ENCODE measurements at regions not wholly inside any gene's neighbourhood (a gene's known extent, or its start where the extent isn't known, plus 50 kb on each side); places are given as distances from the start of the nearest gene placed in this dataset.

DNA sequence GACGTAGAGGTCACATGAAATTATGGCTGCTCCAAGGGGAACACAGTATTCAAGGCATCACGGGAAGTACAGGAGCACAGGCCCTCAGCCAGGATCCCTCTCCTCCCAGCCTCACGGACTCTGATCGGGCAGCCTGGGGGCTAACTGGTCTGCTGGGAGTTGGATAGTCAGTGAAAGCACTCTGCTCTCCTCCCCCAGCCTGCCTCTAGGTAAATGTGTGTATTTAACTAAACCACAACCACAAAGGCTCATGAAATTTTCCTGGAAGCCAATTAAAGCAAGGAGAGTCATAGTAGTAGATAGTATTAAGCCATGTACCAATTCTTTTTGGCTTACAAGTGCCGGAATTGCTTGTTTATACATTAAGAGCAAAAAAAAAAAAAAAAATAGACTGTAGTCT lies 254.3 kb downstream of the MSRB3 start:
- H3K4me3 ChIP-seq (ENCODE audit: low read length) = no peak overlapping the region
- no peak overlapping the region for H3K27ac ChIP-seq (ENCODE audit: low read length)
- H3K4me1 ChIP-seq (ENCODE audit: control insufficient read depth, low read depth, low read length) = peaks cover 14% of the 10 kb centered on the region
- H3K9ac ChIP-seq (ENCODE audit: low read length) = no peak overlapping the region
- no peaks in the 10 kb centered on the region for H3K9me3 ChIP-seq (ENCODE audit: control insufficient read depth, low read depth, low read length)
- H3K36me3 ChIP-seq (ENCODE audit: control insufficient read depth, low read depth, low read length) = no peaks in the 10 kb centered on the region
- no peaks in the 10 kb centered on the region for H3K27me3 ChIP-seq (ENCODE audit: control insufficient read depth, insufficient read depth, low read length)

DNA sequence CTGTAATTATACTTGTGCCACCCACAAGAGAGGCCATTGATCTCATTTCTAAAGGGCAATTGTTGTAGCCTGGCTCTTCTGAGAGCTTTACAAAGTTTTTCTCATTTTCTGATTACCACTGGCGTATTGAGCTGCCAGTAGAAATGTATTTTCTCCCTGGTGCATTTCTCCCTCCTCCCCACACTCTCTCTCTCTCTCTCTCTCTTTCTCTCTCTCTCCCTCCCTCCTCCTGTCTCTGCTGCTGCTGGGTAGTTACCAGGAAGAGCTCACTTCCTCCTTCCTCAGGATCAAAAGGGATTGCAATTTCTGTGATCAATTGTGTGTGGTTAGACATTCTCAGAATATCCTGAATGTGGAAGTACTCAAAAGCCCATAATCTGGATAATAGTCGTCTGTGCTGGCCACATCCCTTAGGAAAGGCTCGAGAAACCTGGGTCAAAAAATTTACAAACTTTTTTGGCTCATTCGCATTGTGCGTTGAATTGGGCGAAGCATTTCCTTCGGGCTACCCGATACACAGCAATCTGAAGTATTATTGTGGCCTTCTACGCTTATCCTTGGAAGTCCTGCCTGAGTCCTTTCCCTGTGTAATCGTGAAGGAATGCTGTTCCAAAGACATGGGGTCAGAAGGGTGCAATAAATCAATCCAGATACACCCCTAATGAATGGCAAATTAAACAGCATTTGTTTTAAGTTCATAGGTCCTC lies 254.8 kb downstream of the MSRB3 start:
- no peaks in the 10 kb centered on the region for H3K27me3 ChIP-seq (ENCODE audit: control insufficient read depth, insufficient read depth, low read length)
- H3K4me1 ChIP-seq (ENCODE audit: control insufficient read depth, low read depth, low read length) = peaks cover 14% of the 10 kb centered on the region
- no peaks in the 10 kb centered on the region for H3K36me3 ChIP-seq (ENCODE audit: control insufficient read depth, low read depth, low read length)
- H3K9ac ChIP-seq (ENCODE audit: low read length) = no peak overlapping the region
- no peaks in the 10 kb centered on the region for H3K9me3 ChIP-seq (ENCODE audit: control insufficient read depth, low read depth, low read length)
- no peak overlapping the region for H3K4me3 ChIP-seq (ENCODE audit: low read length)
- no peak overlapping the region for H3K27ac ChIP-seq (ENCODE audit: low read length)

DNA sequence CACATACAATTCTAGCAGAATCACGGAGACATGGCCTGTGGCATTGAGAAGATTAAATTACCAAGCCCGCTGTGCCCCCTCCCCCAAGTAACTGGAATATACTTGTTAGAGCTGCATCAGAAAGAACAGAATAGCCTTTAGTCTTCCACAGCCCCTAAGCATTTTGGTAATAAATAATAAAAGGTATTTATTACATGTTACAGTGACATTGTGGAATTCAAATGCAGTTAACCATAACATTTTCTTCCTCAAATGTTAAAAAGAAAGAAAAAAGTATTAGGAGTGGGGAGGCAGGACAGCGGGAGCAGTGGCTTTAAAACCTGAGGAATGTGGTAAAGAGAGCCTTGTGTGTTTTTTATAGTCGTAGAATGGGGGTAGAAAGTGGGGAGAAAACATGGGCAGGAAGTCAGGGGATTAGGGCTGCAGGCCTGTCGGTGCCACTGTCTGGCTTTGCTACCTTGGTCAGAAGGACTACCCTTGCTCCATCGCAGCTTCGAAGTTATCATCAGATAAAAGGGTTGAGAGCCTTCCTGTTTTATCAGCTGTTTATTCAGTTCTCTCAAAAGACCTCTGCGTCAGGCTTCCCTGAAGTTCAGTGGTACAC lies 255.9 kb downstream of the MSRB3 start:
- Histone ChIP-seq H3K27ac (ENCODE audit: low read length) (no peak overlapping the region), H3K9me3 (ENCODE audit: control insufficient read depth, low read depth, low read length) (no peaks in the 10 kb centered on the region), H3K4me3 (ENCODE audit: low read length) (no peak overlapping the region), H3K9ac (ENCODE audit: low read length) (no peak overlapping the region), H3K4me1 (ENCODE audit: control insufficient read depth, low read depth, low read length) (peaks cover 14% of the 10 kb centered on the region), H3K27me3 (ENCODE audit: control insufficient read depth, insufficient read depth, low read length) (no peaks in the 10 kb centered on the region), H3K36me3 (ENCODE audit: control insufficient read depth, low read depth, low read length) (no peaks in the 10 kb centered on the region)

DNA sequence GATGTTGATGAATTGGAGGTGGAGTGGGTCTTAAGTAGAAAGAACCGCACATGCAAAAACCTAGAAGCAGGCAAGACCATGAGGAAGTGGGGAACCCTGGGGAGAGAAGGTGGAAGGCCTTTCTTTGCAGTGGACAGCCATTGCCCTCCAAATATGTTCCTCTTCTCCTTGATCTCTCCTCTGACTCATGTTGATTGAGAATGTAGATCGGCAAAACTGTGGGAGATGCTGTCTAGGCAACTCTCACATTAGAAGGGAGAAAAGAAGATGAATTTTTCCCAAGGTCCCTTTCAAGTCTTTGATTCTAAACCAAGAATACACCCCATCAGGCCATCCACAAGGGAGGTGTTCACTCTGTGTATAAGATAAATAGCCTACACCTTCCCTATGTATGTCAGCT lies 257.5 kb downstream of the MSRB3 start:
- peaks cover 14% of the 10 kb centered on the region for H3K4me1 ChIP-seq (ENCODE audit: control insufficient read depth, low read depth, low read length)
- H3K27me3 ChIP-seq (ENCODE audit: control insufficient read depth, insufficient read depth, low read length) = no peaks in the 10 kb centered on the region
- no peak overlapping the region for H3K27ac ChIP-seq (ENCODE audit: low read length)
- H3K9me3 ChIP-seq (ENCODE audit: control insufficient read depth, low read depth, low read length) = peaks cover 13% of the 10 kb centered on the region
- H3K9ac ChIP-seq (ENCODE audit: low read length) = no peak overlapping the region
- H3K4me3 ChIP-seq (ENCODE audit: low read length) = no peak overlapping the region
- no peaks in the 10 kb centered on the region for H3K36me3 ChIP-seq (ENCODE audit: control insufficient read depth, low read depth, low read length)

DNA sequence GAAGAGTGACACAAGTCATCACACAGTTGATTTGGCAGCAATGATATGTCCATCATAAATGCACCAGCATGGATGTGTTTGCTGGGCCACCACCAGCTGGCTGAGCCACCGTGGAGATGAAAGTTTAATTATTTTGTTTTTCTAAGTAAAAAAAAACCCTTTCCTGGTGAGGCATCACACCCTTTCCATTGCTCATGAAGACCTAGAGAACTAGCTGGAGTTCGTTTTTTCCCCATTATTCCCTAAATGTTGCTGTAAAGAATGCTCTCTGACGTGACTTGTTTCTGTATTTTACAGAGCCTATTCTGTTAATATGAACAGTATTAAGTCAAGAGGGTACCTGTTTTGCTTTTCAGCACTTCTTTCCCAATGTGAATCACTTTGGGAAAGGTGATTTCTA lies 257.9 kb downstream of the MSRB3 start:
- Histone ChIP-seq H3K27me3 (ENCODE audit: control insufficient read depth, insufficient read depth, low read length) (no peaks in the 10 kb centered on the region), H3K27ac (ENCODE audit: low read length) (no peak overlapping the region), H3K36me3 (ENCODE audit: control insufficient read depth, low read depth, low read length) (no peaks in the 10 kb centered on the region), H3K9ac (ENCODE audit: low read length) (no peak overlapping the region), H3K4me1 (ENCODE audit: control insufficient read depth, low read depth, low read length) (peaks cover 14% of the 10 kb centered on the region), H3K4me3 (ENCODE audit: low read length) (no peak overlapping the region), H3K9me3 (ENCODE audit: control insufficient read depth, low read depth, low read length) (peaks cover 17% of the 10 kb centered on the region)

DNA sequence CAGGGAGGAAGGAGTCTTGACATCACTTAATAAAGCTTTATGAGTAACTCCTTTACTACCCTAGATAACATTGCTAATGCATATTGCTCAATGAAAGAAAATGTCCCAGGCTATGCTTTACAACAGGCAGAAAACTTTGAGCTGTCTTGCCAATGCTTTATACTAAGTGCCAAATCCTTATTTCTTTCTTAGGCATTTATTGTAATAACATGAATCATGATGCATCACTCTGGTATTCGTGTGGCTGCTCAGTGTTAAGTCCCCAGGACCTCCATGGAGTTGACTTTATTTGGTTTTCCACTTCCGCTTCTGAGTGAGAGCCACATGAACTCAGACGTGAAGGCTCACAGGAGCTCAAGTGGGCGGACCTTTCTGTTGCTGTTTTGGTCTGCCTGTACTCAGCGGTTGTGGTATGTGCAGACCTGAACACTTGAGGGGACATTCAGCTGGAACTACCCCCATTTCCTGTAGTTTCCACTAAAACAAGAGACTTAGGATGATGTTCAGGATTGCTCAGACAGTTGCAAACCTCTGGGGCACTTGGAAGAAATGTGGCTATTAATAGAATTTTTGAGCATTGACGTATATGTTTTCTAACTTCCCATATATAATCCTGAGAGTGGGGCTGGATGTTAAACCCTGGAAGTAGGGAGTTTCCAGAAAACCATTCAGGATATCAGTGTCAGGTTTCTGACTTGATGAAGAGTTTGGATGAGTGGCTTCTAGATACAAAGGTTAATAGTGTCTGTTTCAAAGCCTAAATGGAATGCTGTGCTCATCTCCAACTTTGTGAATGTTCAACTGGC lies 258.6 kb downstream of the MSRB3 start:
- Histone ChIP-seq H3K9me3 (ENCODE audit: control insufficient read depth, low read depth, low read length) (peaks cover 17% of the 10 kb centered on the region), H3K27ac (ENCODE audit: low read length) (no peak overlapping the region), H3K4me1 (ENCODE audit: control insufficient read depth, low read depth, low read length) (peaks cover 14% of the 10 kb centered on the region), H3K27me3 (ENCODE audit: control insufficient read depth, insufficient read depth, low read length) (no peaks in the 10 kb centered on the region), H3K9ac (ENCODE audit: low read length) (no peak overlapping the region), H3K4me3 (ENCODE audit: low read length) (no peak overlapping the region), H3K36me3 (ENCODE audit: control insufficient read depth, low read depth, low read length) (no peaks in the 10 kb centered on the region)

DNA sequence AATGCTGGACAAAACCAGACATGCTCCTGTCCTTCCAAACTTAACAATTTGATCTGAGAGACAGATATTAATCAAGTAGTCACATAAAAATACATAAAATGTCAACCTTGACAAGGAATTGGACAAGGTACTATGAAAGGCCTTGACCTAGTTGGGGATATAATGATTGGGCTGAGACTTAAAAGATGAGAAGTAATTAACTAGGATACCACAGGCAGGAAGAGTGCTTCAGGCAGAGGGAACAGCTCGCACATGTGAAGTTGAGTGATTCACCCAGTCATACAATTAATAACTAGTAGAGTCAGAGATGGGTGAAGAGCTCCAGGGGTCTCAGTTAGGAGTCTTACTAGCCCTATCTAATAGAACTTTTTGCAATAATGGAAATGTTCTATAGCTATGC lies 259.5 kb downstream of the MSRB3 start:
- no peak overlapping the region for H3K9ac ChIP-seq (ENCODE audit: low read length)
- no peak overlapping the region for H3K27ac ChIP-seq (ENCODE audit: low read length)
- H3K36me3 ChIP-seq (ENCODE audit: control insufficient read depth, low read depth, low read length) = no peaks in the 10 kb centered on the region
- H3K27me3 ChIP-seq (ENCODE audit: control insufficient read depth, insufficient read depth, low read length) = no peaks in the 10 kb centered on the region
- no peak overlapping the region for H3K4me3 ChIP-seq (ENCODE audit: low read length)
- H3K4me1 ChIP-seq (ENCODE audit: control insufficient read depth, low read depth, low read length) = peaks cover 14% of the 10 kb centered on the region
- peaks cover 17% of the 10 kb centered on the region for H3K9me3 ChIP-seq (ENCODE audit: control insufficient read depth, low read depth, low read length)

DNA sequence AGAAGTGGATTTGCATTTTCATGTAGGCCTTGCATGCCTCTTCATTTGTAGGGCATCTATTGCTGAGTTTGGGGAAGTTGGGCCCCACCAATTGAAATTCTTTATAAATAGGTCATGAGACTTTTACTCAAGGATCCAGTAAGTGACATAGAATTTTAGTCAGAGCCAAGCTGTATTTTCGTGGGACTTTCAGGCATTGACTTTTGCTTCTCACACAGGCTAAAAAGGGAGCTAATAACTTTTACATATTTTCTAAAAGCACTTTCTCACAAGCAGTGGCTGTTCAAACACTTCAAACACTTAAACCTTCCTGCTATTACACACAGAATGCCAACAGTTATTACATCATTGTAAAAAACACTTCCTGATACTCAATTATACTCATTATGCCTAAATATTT lies 260.5 kb downstream of the MSRB3 start:
- H3K9me3 ChIP-seq (ENCODE audit: control insufficient read depth, low read depth, low read length) = peaks cover 17% of the 10 kb centered on the region
- H3K36me3 ChIP-seq (ENCODE audit: control insufficient read depth, low read depth, low read length) = no peaks in the 10 kb centered on the region
- H3K27me3 ChIP-seq (ENCODE audit: control insufficient read depth, insufficient read depth, low read length) = no peaks in the 10 kb centered on the region
- no peak overlapping the region for H3K27ac ChIP-seq (ENCODE audit: low read length)
- H3K4me1 ChIP-seq (ENCODE audit: control insufficient read depth, low read depth, low read length) = peaks cover 5% of the 10 kb centered on the region
- no peak overlapping the region for H3K4me3 ChIP-seq (ENCODE audit: low read length)
- H3K9ac ChIP-seq (ENCODE audit: low read length) = no peak overlapping the region

DNA sequence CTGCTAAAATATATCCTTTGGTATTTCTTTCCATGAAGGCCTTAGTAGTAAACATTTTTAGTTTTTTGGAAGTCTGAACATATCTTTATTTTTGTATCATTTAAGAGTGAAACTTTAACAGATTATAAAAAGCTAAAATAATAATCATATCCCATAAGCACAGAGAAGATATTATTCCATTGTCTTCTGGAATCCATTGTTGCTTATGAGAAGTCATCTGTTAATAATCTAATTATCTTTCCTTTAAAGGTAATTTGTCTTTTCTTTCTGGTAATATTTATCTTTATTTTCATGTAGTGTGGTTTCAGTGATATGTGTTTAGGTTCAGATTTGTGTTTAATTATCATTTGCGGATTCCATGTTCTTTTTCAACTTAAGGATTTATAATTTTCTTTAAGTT lies 261.7 kb downstream of the MSRB3 start:
- Histone ChIP-seq H3K27ac (ENCODE audit: low read length) (no peak overlapping the region), H3K9ac (ENCODE audit: low read length) (no peak overlapping the region), H3K4me1 (ENCODE audit: control insufficient read depth, low read depth, low read length) (no peaks in the 10 kb centered on the region), H3K27me3 (ENCODE audit: control insufficient read depth, insufficient read depth, low read length) (no peaks in the 10 kb centered on the region), H3K36me3 (ENCODE audit: control insufficient read depth, low read depth, low read length) (no peaks in the 10 kb centered on the region), H3K9me3 (ENCODE audit: control insufficient read depth, low read depth, low read length) (peaks cover 17% of the 10 kb centered on the region), H3K4me3 (ENCODE audit: low read length) (no peak overlapping the region)

DNA sequence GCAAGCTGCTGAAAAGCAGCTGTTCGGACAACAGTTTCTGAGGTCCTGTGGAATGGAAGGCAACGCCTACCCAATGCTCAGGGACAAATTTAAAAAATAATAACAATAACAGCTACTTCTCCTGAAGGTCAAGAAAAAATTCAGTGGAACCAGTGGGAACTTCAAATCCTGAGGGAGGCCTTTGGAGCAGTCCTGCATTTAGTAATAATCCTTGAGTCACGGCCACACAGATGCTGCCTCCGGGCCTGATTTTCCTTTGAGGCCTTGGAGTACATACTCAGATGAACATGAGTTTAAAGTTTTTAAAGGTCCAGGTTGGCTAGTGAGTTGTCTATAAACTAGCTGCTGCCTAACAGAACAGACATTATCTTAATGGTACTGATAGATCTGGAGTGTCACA lies 268.0 kb downstream of the MSRB3 start:
- H3K27ac ChIP-seq (ENCODE audit: low read length) = no peak overlapping the region
- H3K4me3 ChIP-seq (ENCODE audit: low read length) = no peak overlapping the region
- H3K9ac ChIP-seq (ENCODE audit: low read length) = no peak overlapping the region
- H3K27me3 ChIP-seq (ENCODE audit: control insufficient read depth, insufficient read depth, low read length) = no peaks in the 10 kb centered on the region
- no peaks in the 10 kb centered on the region for H3K4me1 ChIP-seq (ENCODE audit: control insufficient read depth, low read depth, low read length)
- H3K9me3 ChIP-seq (ENCODE audit: control insufficient read depth, low read depth, low read length) = no peaks in the 10 kb centered on the region
- no peaks in the 10 kb centered on the region for H3K36me3 ChIP-seq (ENCODE audit: control insufficient read depth, low read depth, low read length)

DNA sequence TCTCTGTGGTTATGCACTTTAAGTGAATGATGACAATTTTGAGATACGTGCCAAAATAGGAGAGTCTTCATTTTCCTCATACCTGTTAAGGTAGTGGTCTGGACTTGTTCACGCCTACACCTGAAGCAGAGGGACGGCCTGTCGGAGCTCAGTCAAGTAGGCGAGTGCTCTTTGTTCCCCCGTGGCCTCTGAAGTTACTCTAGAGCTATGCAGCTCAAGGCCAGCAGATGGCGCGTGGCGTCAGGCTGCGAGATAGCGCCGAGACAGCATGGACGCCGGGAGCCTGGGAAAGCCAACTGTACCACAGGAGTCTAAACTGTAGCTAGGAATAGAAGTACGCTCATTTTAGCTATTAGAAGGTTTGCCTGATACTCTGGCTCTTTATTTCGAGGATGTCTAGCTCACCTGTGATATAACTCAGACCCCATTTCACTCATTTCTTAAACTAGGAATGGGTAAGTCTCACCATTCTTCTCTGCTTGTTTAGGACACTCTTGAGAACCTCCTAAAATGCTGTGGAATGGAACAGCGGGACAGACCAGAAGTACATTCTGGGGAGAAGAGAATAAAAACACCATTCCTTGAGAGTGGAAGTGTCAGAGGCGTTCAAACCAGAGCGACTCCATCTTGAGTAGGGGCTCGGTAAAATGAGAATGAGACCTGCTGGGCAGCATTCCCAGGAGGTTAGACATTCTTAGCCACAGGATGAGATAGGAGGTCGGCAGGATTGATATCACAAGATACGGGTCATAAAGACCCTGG lies 267.4 kb upstream of the HMGA2 start:
- Histone ChIP-seq H3K36me3 (ENCODE audit: control insufficient read depth, low read depth, low read length) (no peaks in the 10 kb centered on the region), H3K9me3 (ENCODE audit: control insufficient read depth, low read depth, low read length) (no peaks in the 10 kb centered on the region), H3K27ac (ENCODE audit: low read length) (no peak overlapping the region), H3K4me3 (ENCODE audit: low read length) (no peak overlapping the region), H3K4me1 (ENCODE audit: control insufficient read depth, low read depth, low read length) (no peaks in the 10 kb centered on the region), H3K27me3 (ENCODE audit: control insufficient read depth, insufficient read depth, low read length) (peaks cover 5% of the 10 kb centered on the region), H3K9ac (ENCODE audit: low read length) (no peak overlapping the region)
